NT2/D1 (cell line): ENCODE measurements at regions not wholly inside any gene's neighbourhood (a gene's known extent, or its start where the extent isn't known, plus 50 kb on each side); places are given as distances from the start of the nearest gene placed in this dataset.

Source experiments
- YY1 ChIP-seq: IDR thresholded peaks from 2 replicates; pipeline ENCODE4 v1.6.1; 2011; ENCODE audit not compliant: insufficient read length, insufficient read depth
- ZNF274 ChIP-seq: IDR thresholded peaks from 2 replicates; pipeline ENCODE4 v1.6.1; 2011; ENCODE audit warnings: mild to moderate bottlenecking, low read depth, low read length

- TF ChIP-seq YY1 = no peak
- TF ChIP-seq ZNF274 = no peak
These were observed 194.7 kb upstream of the ERBB4 start for GRCh38 chr2:212733273-212733672.
